Inflammatory macrophage treated with lipopolysaccharide for 1 hour (primary cell): ENCODE measurements at regions not wholly inside any gene's neighbourhood (a gene's known extent, or its start where the extent isn't known, plus 50 kb on each side); places are given as distances from the start of the nearest gene placed in this dataset.
"Not testable (repeated sequence)": the region's sequence is repeated elsewhere in the genome, so short reads cannot be mapped to it uniquely, and the experiment has no call there.

Experiments used
- DNase-seq, 2 donors: peaks; one replicate each; pipeline ENCODE4 v3.0.0-alpha.2; 2020 to 2022

DNA sequence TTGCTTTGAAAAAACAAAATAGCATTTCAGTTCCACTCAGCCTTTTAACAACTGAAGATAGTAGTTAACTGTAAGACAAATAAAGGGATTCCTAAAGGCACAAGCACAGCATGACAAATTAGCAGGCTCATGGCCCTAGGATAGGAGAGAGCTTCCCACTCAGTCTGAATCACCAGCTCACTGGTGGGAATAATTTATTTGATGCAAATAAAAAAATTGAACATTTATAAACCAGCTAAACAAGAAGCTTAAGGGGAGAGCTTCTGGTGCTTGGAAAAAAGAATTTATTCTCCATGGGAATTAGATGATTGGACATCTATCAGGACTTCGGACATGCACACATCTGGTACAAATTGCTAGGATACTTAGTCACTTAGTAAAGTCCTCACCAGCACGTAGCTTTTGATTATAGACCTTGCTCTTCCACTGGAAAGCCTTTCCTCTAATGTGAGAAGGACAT, 294.1 kb upstream of the TNC start:
- DNase-seq = no peak

DNA sequence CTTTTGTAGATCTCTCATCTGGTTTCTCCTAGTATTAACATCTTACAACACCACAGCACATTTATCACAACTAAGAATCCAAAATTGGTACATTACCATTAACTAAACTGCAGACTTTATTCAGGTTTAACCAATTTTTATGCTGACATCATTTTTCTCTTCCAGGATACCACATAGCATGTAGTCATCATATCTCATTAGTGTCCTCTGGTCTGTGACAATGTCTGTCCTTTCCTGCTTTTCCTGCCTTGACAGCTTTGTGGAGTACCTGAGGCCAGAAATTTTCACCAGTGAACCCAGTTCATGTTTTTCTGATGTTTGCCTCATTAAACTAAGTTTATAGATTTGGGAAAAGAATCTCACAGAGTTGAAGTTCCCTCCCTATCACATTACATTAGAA, 294.7 kb upstream of the TNC start:
- no peak for DNase-seq

DNA sequence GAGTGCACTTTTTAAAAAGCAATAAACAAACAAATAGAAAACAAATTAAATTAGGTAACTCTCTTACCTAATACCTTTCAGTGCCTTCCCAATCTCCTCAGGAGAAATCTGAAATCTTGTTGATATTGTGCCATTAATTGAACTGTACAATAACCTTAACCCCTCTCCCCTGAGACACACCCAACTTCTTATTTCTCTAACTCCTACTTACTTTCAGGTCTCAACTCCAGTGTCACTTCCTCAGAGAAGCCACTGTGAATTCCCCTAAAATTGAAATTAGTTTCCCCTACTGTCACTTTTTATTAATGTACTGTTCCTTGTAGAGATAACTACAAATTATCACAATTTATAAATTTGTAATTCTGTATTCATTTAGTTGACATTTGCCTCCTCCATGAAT, 295.3 kb upstream of the TNC start:
- no peak for DNase-seq

DNA sequence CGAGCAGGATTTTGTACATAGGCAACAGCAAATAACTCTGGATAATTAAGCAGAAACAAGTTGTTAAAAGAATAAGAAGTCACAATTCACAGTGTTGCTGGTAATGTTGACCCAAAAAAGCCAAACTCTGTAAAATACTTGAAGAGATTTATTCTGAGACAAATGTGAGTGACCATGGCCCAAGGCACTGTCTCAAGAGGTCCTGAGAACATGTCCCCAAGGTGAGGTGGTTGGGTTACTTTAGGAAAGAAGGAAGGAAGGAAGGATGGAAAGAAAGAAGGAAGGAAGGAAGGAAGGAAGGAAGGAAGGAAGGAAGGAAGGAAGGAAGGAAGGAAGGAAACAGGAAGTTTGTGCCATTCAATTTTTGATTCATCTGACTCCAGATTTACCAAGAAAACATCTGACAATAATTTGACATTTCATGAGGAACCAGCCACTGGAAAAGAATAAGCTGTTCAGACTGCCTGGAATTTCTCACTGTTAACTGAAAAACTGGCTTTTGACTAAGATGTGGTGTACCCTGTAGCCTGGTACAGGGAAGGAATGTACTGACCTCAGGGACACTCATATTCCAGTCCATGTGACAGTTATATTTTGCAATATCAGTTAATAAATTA, 295.9 kb upstream of the TNC start:
- no peak for DNase-seq

DNA sequence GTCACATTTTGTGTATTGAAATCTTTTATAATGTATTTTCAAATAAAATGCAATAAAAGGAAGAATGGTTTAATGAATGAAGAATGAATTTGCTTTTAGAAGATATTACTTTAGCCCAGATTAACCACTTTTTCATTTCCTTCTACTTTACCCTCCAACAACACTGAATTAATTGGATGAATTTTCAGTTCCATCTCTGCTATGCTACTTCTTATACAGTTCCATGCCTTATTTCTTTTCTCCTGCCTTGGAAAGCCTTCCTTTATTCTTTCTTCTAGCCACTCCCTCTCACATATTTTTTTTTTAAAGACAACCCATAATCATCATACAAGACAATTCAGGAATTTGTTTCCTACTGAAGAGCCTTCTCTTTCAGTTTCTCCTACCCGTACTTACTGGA, 296.6 kb upstream of the TNC start:
- DNase-seq = no peak

DNA sequence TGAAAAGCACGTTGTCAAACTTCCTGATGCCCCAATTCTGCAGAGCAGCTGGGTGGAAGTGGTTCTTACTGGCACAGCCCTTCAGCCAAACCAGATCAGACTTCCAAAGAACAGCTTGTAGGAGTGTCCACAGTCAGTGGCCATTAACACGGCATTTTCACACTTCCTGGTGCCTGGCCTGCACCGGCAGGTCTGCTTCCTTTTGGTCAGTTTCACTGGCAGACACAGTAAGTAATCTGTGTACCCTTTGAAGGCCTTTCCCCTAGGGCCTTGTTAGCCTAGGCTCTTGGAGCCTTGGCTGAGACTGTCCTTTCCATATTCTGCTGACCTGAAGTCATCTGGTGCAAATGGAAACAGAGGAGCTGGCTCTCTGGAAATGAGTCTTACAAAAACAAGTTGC, 297.5 kb upstream of the TNC start:
- DNase-seq = no peak

DNA sequence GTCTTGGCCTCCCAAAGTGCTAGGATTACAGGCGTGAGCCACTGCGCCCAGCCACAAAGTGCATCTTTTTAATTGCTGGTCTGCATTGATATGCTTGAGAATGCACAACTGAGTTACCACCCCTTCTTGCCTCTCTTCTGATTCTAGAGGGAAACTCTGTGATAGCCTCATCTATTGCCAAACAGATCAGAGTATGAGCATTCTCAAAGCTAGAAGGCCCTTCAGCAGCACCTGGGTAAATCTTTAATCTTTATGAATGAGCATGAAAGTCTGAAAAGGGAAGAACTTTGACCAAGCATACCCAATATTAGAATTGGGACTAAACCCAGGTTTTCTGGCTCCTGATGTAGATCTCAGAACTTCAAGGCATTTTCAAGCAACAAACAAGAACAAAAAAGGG, 298.3 kb upstream of the TNC start:
- DNase-seq = no peak

DNA sequence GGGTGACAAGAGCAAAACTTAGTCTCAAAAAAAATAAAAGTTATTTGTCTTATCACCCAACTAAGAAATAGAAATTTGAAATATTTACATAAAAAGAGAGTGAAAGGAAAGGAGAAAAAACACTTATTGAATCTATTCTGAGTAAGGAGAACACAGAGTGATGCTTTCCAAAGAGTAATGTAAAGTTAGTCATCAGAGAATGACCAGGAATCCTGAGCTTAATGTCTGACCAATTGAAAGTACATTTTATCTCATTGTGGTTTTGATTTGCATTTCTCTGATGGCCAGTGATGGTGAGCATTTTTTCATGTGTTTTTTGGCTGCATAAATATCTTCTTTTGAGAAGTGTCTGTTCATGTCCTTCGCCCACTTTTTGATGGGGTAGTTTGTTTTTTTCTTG, 300.2 kb upstream of the TNC start:
- not testable (repeated sequence) for DNase-seq

DNA sequence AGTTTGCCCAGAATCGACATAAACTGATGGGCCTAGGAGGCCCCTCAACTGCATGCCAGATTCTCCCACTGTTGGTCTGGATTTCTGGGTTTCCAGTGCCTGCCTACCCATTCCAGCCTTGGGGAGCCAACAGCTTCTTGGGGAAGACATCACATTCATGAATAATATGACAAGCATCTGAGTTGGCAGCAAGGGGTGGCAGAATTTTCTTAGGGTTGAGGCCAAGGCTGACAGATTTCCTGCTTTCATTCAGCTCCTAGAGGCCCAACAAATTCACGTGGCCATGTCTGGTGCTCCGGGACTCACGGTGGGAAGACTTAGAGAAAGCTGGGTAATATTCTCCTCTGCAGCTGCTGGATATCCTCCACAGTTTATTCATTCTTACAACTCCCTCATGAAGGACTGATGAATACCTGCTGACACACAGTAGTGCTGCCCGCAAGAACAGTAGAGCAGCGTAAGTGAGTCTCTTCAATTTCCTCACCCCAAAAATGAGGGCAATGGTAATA, 305.0 kb upstream of the TNC start:
- no peak for DNase-seq

DNA sequence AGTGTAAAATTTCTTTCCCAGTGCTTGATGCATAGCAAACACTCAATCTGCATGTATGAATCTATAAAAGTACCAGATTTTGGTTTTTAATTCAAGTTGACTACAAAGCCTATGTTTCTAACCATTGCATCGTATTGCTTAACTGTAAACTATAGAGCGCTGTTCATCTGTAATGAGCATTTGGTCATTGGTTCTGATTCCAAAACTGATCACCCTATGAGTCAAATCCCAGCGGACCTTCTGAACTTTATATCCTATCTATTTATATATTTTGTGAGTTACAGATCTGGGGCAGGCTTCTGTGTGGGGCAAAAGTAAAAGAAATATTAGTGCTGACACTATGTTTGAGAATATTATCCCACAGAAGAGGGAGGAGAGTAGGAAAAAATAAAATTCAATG, 305.7 kb upstream of the TNC start:
- DNase-seq = no peak

DNA sequence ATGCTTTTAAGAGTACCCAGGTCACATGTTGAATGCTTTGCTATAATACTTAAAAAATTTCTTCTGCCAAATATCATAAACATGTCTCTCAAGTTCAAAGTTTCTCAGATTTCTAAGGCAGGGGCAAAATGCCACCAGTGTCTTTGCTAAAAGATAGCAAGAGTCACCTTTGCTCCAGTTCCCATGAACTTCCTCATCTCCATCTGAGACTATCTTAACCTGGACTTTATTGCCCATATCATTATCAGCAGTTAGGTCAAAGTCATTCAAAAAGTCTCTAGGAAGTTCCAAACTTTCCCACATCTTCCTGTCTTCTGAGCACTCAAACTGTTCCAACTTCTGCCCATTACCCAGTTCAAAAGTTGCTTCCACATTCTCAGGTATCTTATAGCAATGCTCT, 307.6 kb upstream of the TNC start:
- DNase-seq = no peak

DNA sequence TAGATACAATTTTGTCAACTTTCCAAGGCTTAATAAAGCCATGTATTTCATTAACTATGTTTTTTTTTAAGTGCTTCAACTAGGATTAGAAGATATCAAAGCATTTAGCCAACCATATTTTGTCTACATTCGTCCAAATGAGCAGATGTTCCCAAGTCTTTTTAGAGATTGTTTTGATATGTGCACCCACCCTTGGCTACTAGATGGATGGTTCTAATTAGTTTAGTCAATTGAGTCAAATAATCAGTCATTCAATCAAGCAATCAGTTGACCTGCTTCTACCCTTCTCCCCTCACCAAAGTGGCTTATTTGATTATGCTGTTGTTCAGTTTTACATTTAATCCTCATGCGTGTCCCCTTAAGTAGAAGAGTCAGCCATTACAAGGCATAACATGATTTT, 319.5 kb upstream of the TNC start:
- DNase-seq = no peak

DNA sequence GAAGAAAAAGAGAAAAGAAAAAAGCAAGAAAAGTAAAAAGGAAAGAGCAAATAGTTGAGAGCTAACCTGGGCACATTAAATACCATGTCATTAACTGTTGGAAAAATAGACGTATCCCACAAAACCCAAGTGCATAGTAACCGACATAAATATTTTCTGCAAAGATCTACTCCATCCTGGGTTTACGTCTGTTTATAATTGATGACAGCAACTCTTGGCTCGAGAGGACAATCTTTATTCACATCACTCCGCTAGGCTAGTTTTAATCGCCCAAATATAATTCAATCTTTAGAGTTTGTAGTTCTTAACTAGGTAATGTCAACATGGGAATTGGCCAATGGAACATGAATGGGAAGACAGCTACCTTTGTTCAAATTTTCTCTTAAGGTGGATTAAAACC, 321.7 kb upstream of the TNC start:
- no peak for DNase-seq

DNA sequence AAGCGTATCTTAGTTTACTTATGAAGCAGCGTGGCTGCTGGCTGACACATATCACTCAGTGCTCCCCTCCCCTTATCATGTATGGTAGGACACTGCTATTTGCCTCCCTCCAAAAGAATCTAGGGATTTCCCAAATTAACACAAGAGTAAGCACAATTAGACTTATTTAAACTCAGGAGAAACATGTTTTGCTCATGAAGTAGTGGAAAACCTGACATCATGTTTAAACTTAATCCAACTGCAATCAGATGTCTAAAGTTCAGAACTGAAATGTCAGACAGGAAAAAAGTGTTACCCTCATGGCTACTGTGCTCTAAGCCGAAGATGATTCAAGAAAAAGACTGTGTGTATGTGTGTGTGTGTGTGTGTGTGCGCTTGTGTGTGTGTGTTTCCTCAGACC, 324.1 kb upstream of the TNC start:
- DNase-seq = no peak

DNA sequence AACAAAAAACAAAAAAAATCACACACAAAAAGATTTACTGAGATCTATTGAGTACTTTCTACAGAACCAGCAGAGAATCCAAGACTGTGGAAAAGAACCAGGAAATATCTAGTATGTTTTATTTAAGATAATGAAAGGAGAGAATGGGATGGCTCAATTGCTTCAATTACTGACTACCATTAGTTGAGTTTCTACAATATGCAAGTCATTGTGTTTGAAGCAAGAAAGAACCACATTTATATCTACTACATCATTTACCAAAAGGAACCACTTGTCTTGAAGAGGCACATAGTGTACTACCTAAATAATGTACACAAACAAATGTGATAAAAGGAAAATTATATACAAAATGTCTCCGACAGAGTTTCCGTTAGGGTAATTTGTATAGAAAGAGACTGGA, 325.9 kb upstream of the TNC start:
- no peak for DNase-seq

DNA sequence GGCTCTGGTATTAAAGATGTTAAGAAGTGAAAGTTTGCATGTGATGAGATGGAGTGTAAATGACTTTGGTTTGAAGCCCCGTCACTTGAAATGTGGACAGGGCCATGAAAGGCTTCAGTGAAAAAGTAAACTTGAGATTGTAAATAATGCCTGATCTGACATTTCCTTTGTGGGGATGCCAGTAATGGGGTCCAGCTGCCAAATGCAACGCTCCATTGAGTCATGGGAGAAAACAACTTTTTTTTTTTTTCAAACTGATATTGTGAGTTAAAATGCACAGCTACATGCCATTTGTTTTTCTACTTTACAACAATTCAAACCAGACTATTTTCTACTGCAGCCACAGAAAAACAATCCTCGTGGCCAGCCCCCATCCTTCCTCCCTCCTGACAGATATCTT, 327.0 kb upstream of the TNC start:
- DNase-seq = no peak

DNA sequence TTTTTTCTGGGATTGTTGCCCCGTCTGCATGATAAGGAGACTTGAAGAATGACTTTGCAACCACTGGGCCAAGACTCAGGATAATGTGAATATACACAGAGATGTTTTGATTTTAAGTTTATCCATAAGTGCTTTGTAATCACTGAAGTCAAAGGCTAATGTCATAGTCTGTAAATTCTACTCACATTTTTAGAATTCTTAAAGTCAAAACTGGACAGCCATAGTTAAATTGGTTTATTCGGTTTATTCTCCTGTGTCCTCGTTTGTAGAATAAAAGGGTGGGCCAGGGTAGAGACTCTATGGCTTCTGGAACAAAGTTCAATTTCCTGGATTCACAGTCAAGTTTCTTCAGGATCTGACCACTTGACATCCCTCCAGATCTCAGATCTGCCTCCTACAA, 327.7 kb upstream of the TNC start:
- DNase-seq = no peak

DNA sequence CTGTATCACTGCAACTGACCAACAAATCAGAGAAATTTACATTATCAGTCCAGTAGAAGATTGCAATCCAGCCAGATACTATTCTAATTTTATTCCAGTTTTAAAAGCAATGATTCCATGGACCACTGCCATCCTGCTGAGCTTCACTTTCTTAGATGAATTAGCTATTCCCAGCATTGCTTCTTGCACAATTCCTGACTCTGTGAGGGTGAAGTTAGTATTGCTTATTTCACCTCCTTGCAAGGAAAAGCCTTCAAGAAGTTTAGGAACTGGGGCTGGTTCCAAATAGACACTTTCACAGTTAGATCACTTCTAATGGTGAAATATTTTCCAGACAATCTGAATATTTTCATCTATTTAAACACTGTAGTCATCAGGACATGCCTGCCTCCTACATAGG, 338.6 kb upstream of the TNC start:
- no peak for DNase-seq

DNA sequence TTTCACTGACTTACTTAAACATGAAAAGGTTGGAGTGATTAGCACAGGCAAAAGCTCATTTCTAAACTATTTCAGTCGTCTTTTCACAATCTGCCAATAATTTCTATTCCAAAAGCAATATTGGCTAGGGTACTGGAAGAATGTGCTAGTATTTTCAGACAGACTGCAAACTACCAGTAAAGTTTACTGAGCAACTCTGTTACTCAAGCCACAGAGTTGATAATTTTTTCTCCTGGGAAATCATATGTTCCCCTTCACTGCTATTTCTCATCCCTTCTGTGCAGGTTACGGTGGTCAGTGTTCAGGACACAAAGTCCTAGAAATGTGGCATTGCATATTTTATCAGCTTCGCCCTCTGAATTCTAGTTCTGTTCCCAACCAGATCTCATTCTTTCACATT, 343.3 kb upstream of the TNC start:
- DNase-seq = no peak

DNA sequence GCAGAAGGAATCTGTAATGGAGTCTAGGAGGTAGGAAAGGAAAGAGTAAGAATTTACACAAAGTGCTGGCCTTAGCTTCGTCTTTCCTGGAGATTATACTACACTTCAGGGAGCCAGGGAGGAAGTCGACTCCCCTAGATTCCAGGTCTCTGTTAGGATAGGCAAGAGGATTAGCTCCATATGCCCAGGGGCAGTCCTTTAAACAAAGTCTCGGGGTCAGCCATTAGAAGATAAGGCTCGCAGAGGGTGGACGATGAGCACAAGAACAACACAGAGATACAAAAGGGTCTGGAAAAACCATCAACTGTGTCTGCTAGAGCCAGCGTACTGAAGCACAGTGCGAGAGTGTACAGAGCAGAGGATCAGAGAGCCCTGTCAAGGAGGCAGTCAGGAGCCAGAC, 344.7 kb upstream of the TNC start:
- DNase-seq = no peak

DNA sequence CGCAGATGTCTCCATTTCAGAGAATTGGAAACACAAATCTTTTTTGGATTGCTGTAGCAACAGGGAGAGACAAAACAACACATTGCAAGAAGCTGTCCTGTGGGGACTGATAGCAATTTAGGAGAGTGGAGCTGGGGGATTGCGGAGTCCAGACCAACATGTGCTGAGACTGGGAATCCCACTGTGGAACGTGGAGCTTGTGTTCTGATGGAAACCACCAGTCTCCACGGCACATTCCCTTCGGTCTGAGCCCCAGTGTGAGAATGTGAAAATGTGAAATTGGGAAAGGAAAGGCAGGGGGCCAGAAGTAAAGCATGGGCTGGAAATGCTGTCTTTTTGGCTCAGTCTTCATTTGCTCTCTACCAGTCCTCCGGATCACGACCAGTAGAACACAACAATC, 348.8 kb upstream of the TNC start:
- no peak for DNase-seq

DNA sequence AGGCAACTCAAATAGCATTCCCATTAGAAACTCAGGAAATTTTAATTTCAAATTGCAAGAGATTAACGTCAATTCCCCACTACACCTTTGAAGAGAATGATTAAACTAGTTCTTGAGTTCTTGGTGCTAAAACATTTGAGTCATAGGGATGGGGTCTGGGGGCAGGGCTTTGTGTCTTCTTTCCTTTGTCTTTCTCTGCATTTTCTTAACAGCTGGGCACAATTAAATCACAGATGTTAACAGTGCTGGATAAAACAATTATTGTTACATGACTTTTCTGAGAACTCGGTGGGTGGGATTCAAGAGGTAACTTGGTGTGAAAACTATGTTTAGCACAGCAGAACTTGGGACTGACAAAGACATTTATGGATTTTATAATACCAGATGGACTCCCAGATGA, 351.9 kb upstream of the TNC start:
- DNase-seq = no peak

DNA sequence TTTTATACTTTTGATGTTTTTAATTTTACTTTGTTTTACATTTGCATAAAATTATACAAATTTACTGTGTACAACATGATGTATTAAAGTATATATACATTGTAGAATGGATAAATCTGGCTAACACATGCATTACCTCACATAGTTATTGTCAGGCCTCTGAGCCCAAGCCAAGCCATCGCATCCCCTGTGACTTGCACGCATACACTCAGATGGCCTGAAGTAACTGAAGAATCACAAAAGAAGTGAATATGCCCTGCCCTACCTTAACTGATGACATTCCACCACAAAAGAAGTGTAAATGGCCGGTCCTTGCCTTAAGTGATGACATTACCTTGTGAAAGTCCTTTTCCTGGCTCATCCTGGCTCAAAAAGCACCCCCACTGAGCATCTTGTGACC, 355.1 kb upstream of the TNC start:
- DNase-seq = not testable (repeated sequence)

DNA sequence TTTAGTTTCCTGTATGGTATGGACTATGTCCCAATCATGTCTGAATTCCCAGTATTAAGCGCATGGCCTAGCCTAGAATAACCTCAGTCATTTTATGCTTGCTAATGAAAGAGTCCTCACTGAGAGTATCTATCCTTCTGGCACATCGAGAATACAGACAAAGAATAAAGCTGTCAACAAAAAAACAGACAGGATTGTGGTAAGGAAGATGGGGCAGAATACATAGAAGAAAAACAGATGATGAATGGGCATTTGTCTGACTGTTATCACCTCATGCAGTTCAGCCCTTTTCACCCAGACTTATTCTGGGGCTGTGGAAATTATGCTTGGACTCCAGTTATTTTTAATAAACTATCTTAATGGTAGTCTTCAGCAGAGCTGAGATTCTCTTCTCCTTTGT, 363.8 kb upstream of the TNC start:
- DNase-seq = no peak

DNA sequence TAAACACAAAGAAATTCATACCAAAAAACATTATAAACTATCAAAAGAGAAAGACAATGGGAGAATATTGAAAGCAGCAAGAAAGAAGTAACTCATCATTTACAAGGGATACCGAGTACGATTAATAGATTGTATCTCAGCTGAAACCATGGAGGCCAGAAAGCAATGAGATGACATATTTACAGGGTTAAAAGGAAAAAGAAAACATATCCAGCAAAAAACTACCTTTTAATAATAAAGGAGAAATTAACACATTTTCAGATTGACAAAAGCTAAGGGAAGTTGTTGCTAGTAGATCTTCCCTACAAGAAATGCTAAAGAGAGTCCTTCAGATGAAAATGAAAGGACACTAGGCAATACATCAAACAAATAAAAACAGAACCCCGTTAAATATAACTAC, 364.8 kb upstream of the TNC start:
- no peak for DNase-seq

DNA sequence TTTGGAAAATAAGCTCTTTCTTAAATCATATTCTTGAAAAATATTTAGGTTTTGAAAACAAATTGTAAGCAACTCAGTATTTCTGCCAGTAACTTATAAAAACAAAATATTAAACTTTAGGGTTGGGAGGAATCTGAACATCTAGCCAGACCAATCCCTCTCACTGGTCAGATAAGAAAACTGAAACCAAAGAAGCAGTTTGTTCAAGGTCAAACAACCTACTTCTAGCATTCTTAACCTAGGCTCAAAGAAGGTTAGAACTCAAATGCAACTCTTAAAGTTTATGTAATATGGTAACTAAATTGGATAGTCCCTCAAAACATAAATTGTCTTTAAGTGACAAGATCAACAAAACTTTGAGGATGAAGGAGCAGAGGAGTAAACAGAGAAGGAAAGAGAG, 374.9 kb upstream of the TNC start:
- no peak for DNase-seq
